SH-SY5Y (cell line): ENCODE measurements at regions not wholly inside any gene's neighbourhood (a gene's known extent, or its start where the extent isn't known, plus 50 kb on each side); places are given as distances from the start of the nearest gene placed in this dataset.

Experiments used
- GATA2 ChIP-seq: IDR thresholded peaks from 2 replicates; pipeline ENCODE4 v1.6.1; 2011; ENCODE audit warnings: mild to moderate bottlenecking, low read depth, low read length
- GATA3 ChIP-seq: IDR thresholded peaks from 2 replicates; pipeline ENCODE4 v1.6.1; 2011; ENCODE audit warnings: low read depth, mild to moderate bottlenecking, low read length, moderate library complexity

DNA sequence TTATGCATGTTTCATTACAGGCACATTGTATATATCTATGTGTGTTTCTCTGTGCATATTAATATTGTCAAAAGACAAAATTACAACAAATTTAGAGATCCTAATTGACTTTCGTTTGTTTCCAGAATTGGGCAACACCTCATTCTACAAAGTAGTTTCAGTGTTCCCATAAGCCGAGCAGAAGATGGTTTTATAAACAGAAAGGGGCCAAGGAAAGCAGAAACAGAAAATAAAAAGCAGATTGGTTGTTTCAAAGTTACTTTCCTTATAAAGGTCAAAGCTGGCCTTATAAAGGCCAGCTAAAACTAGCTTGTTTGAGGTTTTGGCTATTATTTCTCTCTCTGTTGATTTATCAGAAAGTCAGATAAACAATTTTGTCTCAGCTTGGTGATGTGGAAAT, 116.2 kb upstream of the FGGY start:
- TF ChIP-seq GATA3: no peak
- no peak for TF ChIP-seq GATA2
